IPS-NIHi11 (cell line): ENCODE measurements at regions not wholly inside any gene's neighbourhood (a gene's known extent, or its start where the extent isn't known, plus 50 kb on each side); places are given as distances from the start of the nearest gene placed in this dataset.
"Not testable (repeated sequence)": the region's sequence is repeated elsewhere in the genome, so short reads cannot be mapped to it uniquely, and the experiment has no call there.

Experiments
- DNase-seq: peaks from one replicate; pipeline ENCODE4 v3.0.0; 2012; ENCODE audit warnings: mixed read lengths, low spot score

DNA sequence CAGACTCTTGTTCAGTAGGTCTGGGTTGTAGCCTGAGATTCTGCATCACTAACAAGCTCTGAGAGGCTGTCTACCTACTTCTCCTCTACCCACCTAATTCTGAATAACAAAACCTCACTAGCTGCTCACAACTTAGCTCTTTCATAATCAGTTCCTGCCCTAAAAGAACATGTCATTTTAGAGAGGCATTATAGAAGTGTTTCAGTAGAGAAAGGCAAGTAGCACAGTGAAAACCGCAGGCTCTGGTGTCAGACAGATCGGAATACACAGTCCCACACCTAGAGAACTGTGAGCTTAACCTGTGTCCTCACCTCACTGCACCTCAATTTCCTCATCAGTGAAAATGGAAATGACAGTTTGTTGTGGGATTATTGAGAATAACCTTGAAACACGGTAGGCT lies 1337.6 kb upstream of the TENM4 start:
- DNase-seq = no peak

DNA sequence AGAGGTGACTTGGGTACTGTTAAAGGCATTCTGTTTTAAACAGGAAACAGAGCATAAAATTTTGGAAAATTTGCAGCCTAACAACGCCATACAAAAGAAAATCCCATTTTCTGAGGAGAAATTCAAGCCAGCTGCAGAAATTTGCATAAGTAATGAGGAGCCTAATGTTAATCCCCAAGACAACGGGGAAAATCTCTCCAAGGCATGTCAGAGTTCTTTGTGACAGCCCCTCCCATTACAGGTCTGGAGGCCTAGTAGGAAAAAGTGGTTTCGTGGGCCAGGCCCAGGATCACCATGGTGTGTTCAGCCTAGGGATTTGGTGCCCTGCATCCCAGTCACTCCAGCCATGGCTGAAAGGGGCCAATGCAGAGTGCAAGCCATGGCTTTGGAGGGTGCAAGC lies 1333.1 kb upstream of the TENM4 start:
- no peak for DNase-seq

DNA sequence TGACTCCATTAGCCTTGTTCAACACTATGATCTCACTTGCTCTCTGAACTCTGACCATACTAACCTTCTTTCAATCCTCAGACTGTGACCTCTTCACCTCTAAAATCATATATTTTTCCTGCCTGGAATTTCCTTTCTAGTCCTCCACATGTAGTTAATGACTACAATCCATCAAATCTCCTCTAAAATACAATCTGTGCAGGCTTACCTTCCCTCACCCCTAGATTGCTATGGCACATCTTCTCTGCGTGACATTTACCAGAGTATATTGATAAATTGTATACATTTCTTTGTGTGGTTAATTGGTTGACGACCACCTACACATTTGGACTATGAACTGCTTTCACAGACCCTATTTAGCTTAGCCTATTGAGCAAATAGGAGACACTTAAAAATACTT lies 1330.2 kb upstream of the TENM4 start:
- DNase-seq = no peak

DNA sequence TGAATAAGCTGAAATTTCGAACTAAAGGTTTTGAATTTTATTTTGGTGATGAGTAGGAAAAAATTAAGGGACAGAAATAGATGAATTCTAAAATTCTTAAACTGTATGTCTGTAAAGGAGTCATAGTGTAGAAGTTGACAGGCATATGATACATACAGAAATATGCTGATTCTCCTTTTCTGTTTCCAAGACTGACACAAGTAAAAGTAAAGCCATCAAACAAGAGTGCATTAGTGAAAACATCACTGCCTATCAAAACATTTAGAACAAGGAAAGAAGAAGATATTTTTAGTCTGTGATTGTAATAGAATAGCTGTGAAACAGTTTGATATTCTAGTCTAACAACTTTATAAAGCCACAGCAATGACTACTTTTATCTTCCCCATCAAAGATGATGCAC lies 1318.0 kb upstream of the TENM4 start:
- no peak for DNase-seq

DNA sequence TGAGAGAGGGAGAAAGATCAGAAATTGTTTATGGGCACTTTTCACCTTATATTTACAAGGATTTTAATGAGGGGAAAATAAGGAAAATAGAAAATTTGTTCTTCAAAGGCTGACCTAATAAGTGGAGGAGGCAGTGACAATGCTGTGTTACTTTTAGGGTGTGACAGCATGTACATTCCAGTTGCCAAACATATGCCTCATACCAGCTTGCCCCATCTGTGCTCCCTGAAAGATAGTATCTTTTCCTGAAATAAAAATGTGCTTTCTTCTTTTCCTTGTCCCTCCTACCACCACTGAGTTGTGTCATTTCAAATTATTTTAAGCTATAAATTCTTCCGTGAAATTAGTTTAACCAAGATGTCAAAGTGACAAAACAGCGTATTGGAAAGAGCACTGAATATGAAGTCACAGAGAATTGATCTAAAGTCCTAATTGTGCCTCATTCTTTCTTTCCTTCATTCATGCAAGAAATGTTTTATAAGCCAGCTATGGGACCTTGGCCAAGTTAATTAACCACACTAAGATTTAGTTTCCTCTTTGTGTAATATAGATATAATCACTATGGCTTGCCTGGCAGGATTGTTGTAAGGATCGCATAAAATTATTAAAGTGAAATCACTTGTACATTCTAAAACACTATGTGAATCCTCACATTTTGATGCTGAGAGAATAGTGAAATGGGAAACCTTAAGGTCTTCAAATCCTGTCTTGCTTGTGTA lies 1307.5 kb upstream of the TENM4 start:
- no peak for DNase-seq

DNA sequence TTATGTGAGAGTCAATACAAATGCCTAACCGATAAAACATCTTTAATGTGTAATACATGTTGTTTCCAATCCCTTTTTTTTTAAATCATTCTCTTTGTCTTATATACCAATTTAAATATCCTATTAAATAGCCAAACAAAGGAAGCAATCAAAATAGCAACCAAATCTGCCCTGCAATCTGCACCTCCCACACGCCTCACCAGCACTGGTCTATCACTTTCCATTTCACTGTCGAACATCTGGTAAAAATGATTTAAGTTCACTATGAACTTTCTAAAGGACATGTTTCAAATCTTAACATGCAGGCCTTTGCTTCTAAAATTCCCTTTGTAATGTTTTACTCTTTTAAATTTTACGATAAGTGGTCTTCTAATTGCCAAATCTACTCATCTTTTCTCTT lies 1305.5 kb upstream of the TENM4 start:
- no peak for DNase-seq

DNA sequence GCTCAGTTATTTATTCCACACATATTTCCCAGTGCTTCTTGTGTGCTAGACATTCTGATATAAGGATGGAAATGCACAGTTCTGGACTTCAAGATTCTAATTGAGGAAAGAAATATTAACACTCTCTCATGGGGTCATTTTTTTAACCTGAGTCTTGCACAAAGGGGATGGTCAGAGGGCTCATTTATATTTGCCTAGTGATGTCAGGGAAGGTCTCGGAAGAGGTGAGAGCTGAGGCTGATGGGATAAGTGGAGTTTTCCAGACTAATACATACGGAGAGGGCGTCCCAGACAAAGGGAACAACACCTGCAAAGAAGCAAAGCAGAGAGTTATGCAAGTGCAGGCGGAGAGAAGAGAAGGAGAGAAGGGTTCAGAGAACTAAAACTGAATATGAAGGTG lies 1304.6 kb upstream of the TENM4 start:
- no peak for DNase-seq

DNA sequence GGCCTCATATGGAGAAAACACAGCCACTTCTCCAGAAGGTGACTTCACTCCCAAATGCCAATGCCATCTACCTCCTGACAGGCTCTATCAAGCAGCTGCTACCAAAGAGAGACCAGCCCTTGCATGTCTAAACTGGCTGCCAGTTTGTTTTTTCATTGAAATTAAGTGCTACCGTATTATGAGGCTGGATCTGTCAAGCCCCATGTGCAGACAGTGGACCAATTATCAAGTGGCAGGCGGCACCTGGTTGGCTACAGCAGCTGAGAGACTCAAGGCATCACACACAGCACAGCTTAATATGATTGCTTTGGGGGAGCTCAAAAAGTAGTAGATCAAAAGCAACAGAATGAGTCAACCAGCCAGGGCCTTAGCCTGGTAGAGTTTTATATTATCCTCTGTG lies 1293.0 kb upstream of the TENM4 start:
- no peak for DNase-seq

DNA sequence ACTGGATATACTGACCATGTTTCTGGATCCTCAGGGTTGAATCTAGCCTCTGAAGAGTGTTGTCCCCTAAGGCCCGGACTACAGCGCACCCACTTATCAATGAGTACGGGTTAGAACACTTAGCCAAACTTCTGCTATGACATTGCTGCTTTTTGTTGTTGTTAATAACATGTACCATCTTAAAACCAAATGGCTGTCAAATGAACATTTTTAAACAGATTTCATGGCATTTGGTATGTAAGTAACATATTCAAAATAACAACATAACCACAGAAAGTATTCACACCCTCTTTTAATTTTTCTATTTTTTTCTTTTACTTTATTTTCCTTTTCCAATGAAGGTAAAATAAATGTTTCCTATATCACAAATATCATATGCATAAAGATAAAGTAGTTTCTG lies 1292.5 kb upstream of the TENM4 start:
- DNase-seq = no peak

DNA sequence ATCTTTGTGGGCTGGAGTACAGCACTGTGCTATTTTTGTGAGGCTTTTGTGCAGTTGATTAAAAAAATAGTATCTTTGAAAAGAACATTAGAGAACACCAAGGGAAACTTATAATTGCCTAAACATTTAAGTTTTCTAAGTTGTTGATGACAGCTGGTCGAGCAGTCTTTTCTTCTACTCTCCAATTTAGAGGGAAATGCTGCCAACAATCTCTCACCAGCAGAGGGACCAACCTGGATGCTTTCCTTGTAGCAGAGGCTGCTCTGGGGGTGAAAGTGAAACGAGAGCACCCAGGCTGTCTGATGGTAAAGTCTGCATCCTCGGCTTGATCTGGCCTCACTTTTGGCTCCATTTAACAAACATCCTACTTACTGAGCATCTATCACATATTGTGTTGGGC lies 1286.5 kb upstream of the TENM4 start:
- DNase-seq = peak; percentile 16

DNA sequence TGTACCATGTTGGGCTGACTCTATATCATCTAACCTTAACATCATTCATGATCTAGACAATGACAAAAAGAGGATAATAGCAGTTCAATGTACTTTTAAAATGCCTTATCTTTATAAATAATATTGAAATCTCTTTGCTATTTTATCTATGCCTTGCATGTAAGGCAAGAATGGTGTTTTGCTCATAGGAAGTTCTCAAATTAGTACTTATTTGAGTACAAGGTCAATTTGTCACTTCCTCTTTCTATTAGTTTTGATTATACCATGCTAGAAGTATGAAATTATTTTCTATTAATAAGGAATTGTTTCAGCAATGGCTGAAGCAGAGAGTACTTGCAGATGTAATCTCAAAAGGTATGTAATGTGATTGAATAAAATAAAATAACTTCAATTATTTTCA lies 1285.4 kb upstream of the TENM4 start:
- DNase-seq = no peak

DNA sequence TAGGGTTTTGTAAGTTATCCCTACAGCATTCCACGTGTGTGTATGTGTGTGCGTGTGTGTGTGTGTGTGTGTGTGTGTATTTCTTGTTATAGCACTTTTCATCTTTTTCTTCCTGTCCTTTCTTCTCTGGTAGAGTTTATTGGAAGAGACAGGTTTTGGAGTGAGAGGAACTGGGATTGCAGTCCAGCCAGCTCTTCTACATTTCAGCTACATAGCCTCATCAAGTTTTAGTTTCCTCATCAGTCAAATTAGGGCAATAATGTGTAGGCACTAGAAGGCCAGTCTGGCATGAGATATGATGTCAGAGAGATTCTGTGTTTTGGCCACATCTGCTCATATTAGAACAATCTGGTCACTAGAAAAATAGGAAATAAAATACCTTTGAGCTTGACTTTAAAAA lies 1283.5 kb upstream of the TENM4 start:
- DNase-seq = no peak

DNA sequence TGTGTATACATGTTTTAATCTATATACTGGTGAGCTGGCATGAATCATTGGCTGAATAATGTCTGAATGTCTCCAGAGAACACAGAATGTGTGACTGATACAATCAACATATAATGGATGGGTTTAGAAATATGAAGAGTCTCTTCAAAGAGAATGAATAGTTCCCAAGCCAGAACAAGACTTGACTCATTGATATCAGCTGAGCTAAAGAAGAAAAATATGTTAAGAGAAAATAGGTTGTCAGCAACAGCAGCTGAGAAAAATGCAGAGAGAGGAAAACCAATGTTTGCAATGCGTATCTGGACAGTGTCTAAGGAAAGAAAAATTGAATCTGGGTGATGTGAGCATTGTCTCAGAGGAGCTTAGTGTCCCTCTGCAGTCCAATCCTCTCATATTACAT lies 1281.8 kb upstream of the TENM4 start:
- DNase-seq = no peak

DNA sequence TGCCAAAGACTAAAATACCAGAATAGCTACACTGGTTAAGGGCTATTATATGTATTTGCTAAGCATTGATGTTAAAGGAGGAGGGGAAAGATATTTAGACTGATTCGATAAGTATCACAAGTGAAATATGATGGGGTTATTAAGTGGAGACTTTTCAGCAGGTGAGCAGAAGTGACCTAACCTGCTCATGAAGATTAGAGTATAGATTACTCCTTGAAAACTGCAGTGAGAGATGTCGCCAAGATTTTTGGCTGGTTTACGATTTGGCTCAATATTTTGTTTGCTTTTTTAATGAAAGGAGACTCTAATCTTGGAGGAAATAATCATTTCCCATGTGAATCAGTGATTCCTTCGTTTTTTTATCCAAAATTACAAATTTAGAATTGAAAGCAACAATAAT lies 1279.5 kb upstream of the TENM4 start:
- no peak for DNase-seq

DNA sequence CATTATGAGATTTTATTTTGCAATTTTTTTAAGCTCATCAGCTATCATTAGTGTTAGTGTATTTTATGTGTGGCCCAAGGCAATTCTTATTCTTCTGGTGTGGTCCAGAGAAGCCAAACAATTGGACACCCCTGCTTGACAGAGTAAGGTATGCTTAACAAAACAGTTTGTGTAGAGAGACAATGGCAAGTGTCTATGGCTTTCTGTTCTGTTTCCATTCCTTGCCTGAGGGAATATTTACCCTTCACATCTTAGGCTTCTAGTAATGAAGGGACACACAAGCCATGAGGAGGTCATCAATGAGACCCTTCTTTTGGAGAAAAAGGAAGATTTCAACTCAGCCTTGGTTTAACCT lies 1278.4 kb upstream of the TENM4 start:
- no peak for DNase-seq

DNA sequence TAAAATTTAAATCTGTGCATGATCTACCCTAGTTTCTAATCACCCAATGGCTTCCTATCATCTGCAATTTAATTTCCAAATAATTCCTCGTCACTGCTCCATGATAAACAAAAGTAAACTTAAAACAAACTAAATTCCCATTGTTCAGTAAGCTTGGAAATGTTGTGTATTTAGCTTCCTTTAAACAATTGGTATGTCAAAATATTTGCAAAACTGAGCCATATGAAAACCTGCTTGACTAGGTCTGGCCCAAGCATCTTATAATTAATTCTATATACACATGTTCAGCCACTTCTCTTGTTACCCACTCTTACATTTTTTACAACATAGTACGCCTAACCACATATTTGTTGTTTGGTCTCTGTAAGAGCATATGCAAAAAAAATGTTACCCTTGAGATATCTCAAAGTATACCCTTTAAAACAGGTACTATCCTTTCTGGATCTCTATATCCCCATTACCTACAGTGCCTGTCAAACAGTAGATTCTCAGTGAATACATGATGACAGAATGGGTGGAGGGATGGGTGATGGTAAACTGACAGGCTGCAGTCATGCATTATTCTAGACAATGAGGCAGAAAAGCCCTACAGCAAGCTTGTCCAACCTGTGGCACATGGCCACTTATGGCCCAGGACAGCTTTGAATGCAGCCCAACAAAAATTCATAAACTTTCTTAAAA lies 1277.9 kb upstream of the TENM4 start:
- DNase-seq = no peak

DNA sequence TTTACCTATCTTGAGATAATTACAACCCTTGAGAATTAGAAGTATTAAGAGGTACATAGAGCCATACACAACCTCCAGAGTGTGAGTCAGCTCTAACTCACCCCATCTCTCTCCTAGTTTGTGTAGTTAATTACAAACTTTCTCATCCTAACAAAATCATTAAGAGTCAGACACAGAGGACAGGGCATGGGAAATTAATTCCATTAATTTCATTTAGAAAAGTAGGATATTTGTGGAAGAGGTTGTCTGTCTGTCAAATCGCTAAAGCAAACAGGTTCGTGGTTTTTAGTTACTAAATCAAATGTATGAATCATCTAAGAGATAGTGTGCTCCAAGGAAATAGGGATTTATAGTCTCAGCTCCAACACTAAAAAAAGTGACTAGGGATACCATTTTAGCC lies 1261.4 kb upstream of the TENM4 start:
- no peak for DNase-seq

DNA sequence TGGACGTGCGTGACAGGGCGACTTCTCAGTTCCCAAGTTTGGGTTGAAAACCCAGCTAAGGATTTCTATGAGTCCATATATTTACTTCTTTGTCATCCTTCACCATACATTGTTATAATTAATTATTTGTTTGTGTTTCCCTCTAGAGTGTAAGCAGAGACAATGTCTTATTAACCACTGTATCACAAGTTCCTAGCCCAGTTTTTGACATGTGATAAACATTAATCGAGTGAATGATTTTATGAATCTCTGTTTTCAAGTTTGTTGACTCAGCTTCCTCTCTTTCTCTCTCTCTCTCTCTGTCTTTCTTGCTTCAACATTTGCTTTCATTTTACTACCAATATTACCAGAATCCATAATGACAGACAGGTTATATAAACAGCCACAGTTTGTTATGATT lies 1259.6 kb upstream of the TENM4 start:
- DNase-seq = no peak

DNA sequence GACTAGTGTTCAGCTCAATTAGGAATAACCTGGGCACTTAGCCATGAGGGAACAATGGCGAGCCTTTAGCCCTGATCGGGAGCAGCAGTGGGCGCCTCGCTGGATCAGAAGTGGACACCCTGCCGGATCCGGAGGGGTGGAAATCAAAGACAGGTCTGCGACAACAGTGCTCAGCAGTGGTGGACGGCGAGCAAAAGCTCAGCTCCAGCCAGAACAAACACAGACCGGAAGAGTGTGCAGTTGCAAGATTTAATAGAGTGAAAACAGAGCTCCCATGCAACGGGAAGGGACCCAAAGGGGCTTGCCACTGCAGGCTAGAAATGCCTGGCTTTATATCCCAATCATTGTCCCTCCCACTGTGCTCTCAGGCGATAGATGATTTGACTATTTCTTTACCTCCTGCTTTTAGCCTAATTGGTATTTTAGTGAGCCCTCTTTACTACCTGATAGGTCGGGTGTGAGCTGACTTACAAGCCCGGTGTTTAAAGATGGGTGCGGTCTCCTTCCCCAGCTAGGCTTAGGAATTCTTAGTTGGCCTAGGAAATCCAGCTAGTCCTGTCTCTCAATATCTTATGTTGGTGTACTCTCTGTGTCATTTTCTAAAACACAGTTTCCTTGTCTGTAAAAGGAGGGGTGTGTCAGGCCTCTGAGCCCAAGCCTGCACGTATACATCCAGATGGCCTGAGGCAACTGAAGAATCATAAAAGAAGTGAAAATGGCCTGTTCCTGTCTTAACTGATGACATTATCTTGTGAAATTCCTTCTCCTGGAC lies 1258.8 kb upstream of the TENM4 start:
- not testable (repeated sequence) for DNase-seq

DNA sequence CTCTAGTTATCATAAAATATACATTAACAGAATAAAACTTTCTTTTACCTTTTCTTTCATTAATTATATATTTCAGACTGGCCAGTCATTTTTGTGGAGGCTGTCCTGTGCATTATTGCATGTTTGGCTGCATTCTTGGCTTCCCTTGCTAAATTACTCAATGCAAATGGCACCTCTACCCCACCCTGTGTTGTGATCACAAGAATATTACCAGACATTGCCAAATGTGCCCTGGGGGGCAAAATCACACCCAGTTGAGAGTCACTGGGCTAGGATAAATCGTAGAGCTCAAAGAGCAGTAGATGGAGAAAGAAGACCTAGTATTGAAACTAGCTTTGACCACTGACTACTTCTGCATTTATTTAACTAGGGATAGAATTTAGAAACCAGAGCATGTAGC lies 1257.8 kb upstream of the TENM4 start:
- no peak for DNase-seq

DNA sequence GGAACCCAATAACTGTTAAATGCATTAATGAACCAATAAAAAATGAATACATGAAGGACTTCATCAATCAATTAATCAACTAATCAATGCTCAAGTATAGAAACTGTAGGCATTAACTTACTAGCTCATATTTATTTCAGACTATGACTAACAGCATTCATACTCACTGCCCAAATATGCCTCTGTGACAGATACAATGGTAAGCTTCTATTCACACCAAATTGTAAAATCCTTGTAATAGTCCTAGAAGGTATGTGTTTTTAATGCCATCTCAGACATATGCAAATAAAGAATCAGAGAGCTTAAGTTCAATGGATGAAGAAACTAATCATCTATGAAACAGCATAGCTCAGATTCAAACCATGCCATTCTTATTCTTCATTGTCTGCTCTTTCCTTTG lies 1253.6 kb upstream of the TENM4 start:
- DNase-seq = no peak

DNA sequence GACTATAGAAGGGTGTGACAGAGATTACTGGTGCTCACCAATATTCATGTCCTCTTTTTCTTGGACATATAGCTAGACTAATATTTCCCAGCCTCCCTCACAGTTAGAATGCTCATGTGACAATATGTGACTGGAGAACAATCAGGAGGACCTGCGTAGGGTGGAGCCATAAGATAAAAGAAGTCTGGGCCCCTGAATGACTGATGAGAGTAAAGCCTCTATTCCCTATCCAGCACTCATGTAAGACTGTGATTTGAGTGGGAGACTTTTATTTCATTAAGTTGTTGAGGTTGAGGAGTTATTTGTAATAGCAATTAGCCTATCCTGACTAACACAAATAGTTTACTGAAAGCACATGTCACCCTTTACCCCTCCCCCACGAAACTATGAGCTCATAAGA lies 1247.1 kb upstream of the TENM4 start:
- DNase-seq = no peak

DNA sequence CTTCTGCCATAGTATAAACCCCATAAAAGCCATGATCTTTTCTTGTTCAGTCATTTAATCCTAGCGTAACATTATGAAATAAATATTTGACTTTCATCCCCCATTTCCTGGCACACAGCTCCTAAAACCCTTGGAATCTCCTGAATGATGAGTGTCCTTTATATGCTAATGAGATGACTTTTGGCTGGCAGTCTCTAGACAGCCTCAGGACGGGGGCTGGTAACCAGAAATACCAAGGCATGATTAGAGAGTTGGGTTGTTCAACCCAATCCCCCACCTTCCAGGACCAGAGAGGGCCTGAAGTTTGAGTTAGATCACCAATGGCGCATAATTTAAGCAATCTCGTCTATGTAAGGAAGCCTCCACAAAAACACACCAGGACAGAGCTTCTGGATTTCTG lies 1246.1 kb upstream of the TENM4 start:
- no peak for DNase-seq

DNA sequence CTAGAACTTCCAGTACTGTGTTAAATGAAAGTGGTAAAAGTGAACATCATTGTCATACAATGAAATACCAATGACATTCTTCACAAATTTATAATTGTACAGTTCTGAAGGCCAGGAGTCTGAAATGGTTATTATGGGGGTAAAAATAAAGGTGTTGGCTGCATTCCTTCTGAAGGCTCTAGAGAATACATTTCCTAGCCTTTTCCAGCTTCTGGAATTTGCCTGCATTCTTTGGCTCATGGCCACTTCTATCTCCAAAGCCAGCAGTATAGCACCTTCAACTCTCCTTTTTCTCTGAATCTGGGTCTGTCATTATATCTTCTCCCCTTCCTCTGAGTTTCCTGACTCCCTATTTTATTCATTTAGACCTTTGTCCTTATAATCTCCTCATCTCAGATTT lies 1232.7 kb upstream of the TENM4 start:
- DNase-seq = no peak
